CD14-positive monocyte (primary cell): ENCODE measurements at regions not wholly inside any gene's neighbourhood (a gene's known extent, or its start where the extent isn't known, plus 50 kb on each side); places are given as distances from the start of the nearest gene placed in this dataset.

Experiments used
- DNase-seq, 3 donors: peaks; one replicate each; pipeline ENCODE4 v3.0.0-alpha.2; 2011 to 2022
- H2AFZ ChIP-seq: 2 replicates; pipeline ENCODE4 v1.6.0; 2012; ENCODE audit warnings: mild to moderate bottlenecking, low read depth, low read length, inconsistent platforms; ENCODE audit not compliant: insufficient read depth, poor library complexity, severe bottlenecking
- H3K27ac ChIP-seq, 2 donors: 1 replicate in 1 of 2; 2 replicates in 1 of 2; pipeline ENCODE4 v1.5.1; 2012 to 2013; ENCODE audit warnings: low read length in 2 of 2, control low read depth in 1 of 2, inconsistent platforms in 1 of 2, low read depth in 1 of 2, mild to moderate bottlenecking in 1 of 2
- H3K27me3 ChIP-seq, 2 donors: one replicate each; pipeline versions ENCODE4 v1.6.0 to v1.6.1; 2011 to 2013; ENCODE audit warnings: low read length in 2 of 2; ENCODE audit not compliant: control insufficient read depth in 2 of 2, insufficient read depth in 2 of 2
- H3K36me3 ChIP-seq, 2 donors: replicated peaks in 1 of 2; 1 replicate in 1 of 2; 2 replicates in 1 of 2; pipeline versions ENCODE4 v1.5.1 to v1.6.1; 2012 to 2013; ENCODE audit warnings: low read length in 2 of 2, control low read depth in 1 of 2, inconsistent platforms in 1 of 2, mild to moderate bottlenecking in 1 of 2; ENCODE audit not compliant: insufficient read depth in 2 of 2, control insufficient read depth in 1 of 2
- H3K4me1 ChIP-seq, 2 donors: 1 replicate in 1 of 2; 2 replicates in 1 of 2; pipeline versions ENCODE4 v1.5.1 to v1.6.1; 2012 to 2013; ENCODE audit warnings: low read length in 2 of 2, control low read depth in 1 of 2, inconsistent platforms in 1 of 2, mild to moderate bottlenecking in 1 of 2, moderate library complexity in 1 of 2; ENCODE audit not compliant: insufficient read depth in 2 of 2, control insufficient read depth in 1 of 2
- H3K4me2 ChIP-seq: replicated peaks from 2 replicates; pipeline ENCODE3; 2012; ENCODE audit warnings: low read length, moderate library complexity, mild to moderate bottlenecking; ENCODE audit not compliant: poor library complexity, severe bottlenecking; ENCODE audit errors: extremely low read depth
- H3K4me3 ChIP-seq, 3 experiments: fragments of 200-600 bp in 1 of 3; sonication (generic) in 1 of 3; replicated peaks in 1 of 3; 1 replicate in 2 of 3; 2 replicates in 1 of 3; pipeline ENCODE4 v1.5.1; 2011 to 2013; ENCODE audit warnings: low read length in 3 of 3, mild to moderate bottlenecking in 3 of 3, control low read depth in 2 of 3, low read depth in 2 of 3, inconsistent platforms in 1 of 3, moderate library complexity in 1 of 3
- H3K79me2 ChIP-seq: 2 replicates; pipeline ENCODE4 v1.6.0; 2012; ENCODE audit warnings: mild to moderate bottlenecking, control low read depth, inconsistent platforms, low read length, moderate library complexity; ENCODE audit not compliant: insufficient read depth
- H3K9ac ChIP-seq: 2 replicates; pipeline ENCODE4 v1.6.0; 2017; ENCODE audit warnings: low read length, mild to moderate bottlenecking; ENCODE audit not compliant: insufficient read depth, poor library complexity, severe bottlenecking
- H3K9me3 ChIP-seq, 2 donors: replicated peaks in 1 of 2; 1 replicate in 1 of 2; 2 replicates in 1 of 2; pipeline versions ENCODE4 v1.5.1 to v1.6.1; 2012 to 2013; ENCODE audit warnings: low read length in 2 of 2, control low read depth in 1 of 2; ENCODE audit not compliant: control insufficient read depth in 1 of 2, insufficient read depth in 1 of 2
- H4K20me1 ChIP-seq: 2 replicates; pipeline ENCODE4 v1.6.0; 2012; ENCODE audit warnings: mild to moderate bottlenecking, low read length, control low read depth, moderate library complexity; ENCODE audit not compliant: insufficient read depth
- H3K27ac Mint-ChIP-seq, 7 donors: one replicate each; pipeline ENCODE4 v1.8.0; 2020; ENCODE audit warnings: mild to moderate bottlenecking in 7 of 7, mixed read lengths in 7 of 7, moderate library complexity in 6 of 7, inconsistent platforms in 2 of 7
- H3K27me3 Mint-ChIP-seq, 3 donors: one replicate each; pipeline ENCODE4 v1.8.0; 2021 to 2022; ENCODE audit warnings: low read depth in 3 of 3, mild to moderate bottlenecking in 3 of 3, mixed read lengths in 3 of 3, moderate library complexity in 3 of 3, inconsistent platforms in 1 of 3
- H3K36me3 Mint-ChIP-seq, 2 donors: one replicate each; pipeline ENCODE4 v1.8.0; 2020; ENCODE audit warnings: mixed read lengths in 2 of 2, inconsistent platforms in 1 of 2, mild to moderate bottlenecking in 1 of 2
- H3K4me1 Mint-ChIP-seq: one replicate; pipeline ENCODE4 v1.8.0; 2020; ENCODE audit warnings: mild to moderate bottlenecking, mixed read lengths
- H3K4me3 Mint-ChIP-seq, 2 donors: one replicate each; pipeline ENCODE4 v1.8.0; 2020; ENCODE audit warnings: mild to moderate bottlenecking in 2 of 2, mixed read lengths in 2 of 2, moderate library complexity in 1 of 2
- H3K9me3 Mint-ChIP-seq, 7 donors: one replicate each; pipeline ENCODE4 v1.8.0; 2020 to 2022; ENCODE audit warnings: mixed read lengths in 7 of 7, mild to moderate bottlenecking in 6 of 7, moderate library complexity in 6 of 7, inconsistent platforms in 2 of 7
- CTCF ChIP-seq: fragments of 200-600 bp; IDR thresholded peaks from one replicate; pipeline ENCODE4 v1.8.0; 2022; ENCODE audit warnings: antibody characterized with exemption, mild to moderate bottlenecking
- WGBS: methylation state at CpG from one replicate; pipeline ENCODE4 v1.1.5; 2013; ENCODE audit warnings: missing lambda C conversion rate; ENCODE audit not compliant: insufficient coverage; 5-methylcytosine and 5-hydroxymethylcytosine counted together
- intact Hi-C, 2 donors: fragments of 100-400 bp; cut with micrococcal nuclease; formaldehyde crosslinking; loops; one replicate each; pipeline versions ENCODE4 v1.15.0 to v1.15.1; 2023

GRCh38 chr15:46456456-46456855 lies 821.6 kb downstream of the SQOR start:
- H3K36me3 Mint-ChIP-seq: no peaks in the 10 kb centered on the region
- peaks cover 0 to 4% (median 3%) of the 10 kb centered on the region in 7 donors for H3K9me3 Mint-ChIP-seq
- Histone ChIP-seq H3K4me3 (no peak overlapping the region), H3K27me3 (no peaks in the 10 kb centered on the region), H3K4me1 (no peaks in the 10 kb centered on the region), H3K9ac (no peak overlapping the region), H3K9me3 (peaks cover 3 to 8% of the 10 kb centered on the region in 2 donors), H3K4me2 (no peak overlapping the region), H3K27ac (no peak overlapping the region), H3K36me3 (no peaks in the 10 kb centered on the region), H4K20me1 (no peaks in the 10 kb centered on the region), H3K79me2 (no peaks in the 10 kb centered on the region), H2AFZ (no peak overlapping the region)
- no peaks in the 10 kb centered on the region for H3K4me1 Mint-ChIP-seq
- H3K4me3 Mint-ChIP-seq: no peak overlapping the region
- no peak for TF ChIP-seq CTCF
- WGBS: 100% methylated on average over 1 of the region's 2 CpGs
- no peak for DNase-seq
- peaks cover 0 to 1% (median 0%) of the 10 kb centered on the region in 3 donors for H3K27me3 Mint-ChIP-seq
- H3K27ac Mint-ChIP-seq: no peak overlapping the region
- intact Hi-C loops: no loop called here

- 93% methylated on average over 10 of the region's 12 CpGs for WGBS
Observed at GRCh38 chr15:46460431-46461094, 825.7 kb downstream of the SQOR start.

More at GRCh38 chr15:46460431-46461094, 825.7 kb downstream of the SQOR start:
- H3K79me2 ChIP-seq: no peaks in the 10 kb centered on the region
- Mint-ChIP-seq H3K9me3 (peaks cover 0 to 11% (median 5%) of the 10 kb centered on the region in 7 donors), H3K36me3 (no peaks in the 10 kb centered on the region), H3K27ac (no peak overlapping the region), H3K4me3 (no peak overlapping the region), H3K4me1 (no peaks in the 10 kb centered on the region), H3K27me3 (peaks cover 0 to 1% (median 0%) of the 10 kb centered on the region in 3 donors)
- no peak overlapping the region for H3K4me2 ChIP-seq
- no peaks in the 10 kb centered on the region for H3K4me1 ChIP-seq
- no peak for TF ChIP-seq CTCF
- H3K27me3 ChIP-seq: no peaks in the 10 kb centered on the region
- H2AFZ ChIP-seq: no peak overlapping the region
- no peak overlapping the region for H3K27ac ChIP-seq
- H3K4me3 ChIP-seq: no peak overlapping the region
- intact Hi-C loops: no loop called here
- DNase-seq: no peak
- no peaks in the 10 kb centered on the region for H3K36me3 ChIP-seq
- H3K9ac ChIP-seq: no peak overlapping the region
- no peaks in the 10 kb centered on the region for H4K20me1 ChIP-seq
- peaks cover 3 to 15% of the 10 kb centered on the region in 2 donors for H3K9me3 ChIP-seq
